GM18505 (cell line): ENCODE measurements at regions not wholly inside any gene's neighbourhood (a gene's known extent, or its start where the extent isn't known, plus 50 kb on each side); places are given as distances from the start of the nearest gene placed in this dataset.

Experiments
- ATAC-seq: cut with Tn5 transposase; IDR thresholded peaks from one replicate; pipeline ENCODE4 v1.9.1; 2021; ENCODE audit not compliant: unreplicated experiment
- POLR2A ChIP-seq: IDR thresholded peaks from 4 replicates; pipeline ENCODE4 v1.6.1; 2011; ENCODE audit warnings: borderline replicate concordance; ENCODE audit not compliant: insufficient read depth, insufficient read length; ENCODE audit errors: extremely low read depth

DNA sequence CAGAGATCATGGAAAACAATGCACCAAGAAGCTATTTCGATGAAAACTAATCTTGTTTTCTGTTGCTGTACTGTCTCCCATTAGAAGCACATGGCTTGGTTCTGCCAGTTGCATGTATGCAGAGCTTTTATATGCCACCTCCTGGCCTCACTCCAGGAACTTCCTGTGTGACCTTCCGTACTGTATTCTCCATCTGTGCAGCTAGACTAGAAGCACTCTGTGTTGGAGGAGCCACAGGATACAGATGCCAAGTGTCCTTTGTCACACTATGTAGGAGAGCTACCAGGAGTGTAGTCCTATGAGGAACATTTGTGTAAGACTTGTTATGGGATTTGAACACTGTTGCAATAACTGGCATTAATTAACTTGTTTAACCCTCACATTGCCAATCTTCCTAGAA, 503.5 kb upstream of the TPK1 start:
- TF ChIP-seq POLR2A = no peak
- no peak for ATAC-seq

DNA sequence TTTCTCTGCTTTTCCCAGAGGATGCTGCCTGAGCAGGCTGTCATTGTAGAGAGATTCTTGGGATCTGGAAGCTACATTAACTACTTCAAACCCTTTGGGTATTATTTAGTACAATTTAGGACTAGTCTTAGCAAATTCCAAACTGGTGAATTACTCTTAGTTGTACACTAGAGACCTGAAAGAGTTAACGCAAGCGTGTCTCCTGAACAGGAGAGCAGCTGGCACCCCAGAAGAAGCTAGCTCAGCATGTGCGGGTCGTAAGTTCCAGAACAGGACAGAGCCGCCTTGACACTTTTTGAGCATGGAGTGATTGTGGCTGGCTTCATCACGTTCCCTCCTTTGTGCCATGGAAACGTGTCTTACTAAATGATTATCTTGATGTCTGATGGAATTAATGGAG, 495.7 kb upstream of the TPK1 start:
- ATAC-seq = no peak
- TF ChIP-seq POLR2A = no peak

DNA sequence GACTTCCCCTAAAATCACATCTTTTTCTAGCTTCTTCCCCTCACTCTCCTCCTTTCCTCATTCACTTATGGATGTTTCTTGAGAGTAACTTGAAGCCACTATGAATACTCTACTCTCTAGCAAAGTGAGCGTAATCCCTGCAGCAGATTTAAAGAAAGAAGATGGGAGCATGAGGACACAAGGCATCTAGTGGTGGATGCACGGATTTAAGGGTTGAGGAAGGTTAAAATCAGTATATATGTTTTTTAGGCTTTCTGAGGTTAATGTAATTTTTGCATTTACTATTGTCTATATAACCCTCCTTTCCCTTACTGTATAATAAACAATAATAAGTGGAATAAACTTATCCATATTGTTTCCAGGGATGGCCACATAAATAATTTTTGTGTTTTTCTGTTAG, 495.2 kb upstream of the TPK1 start:
- TF ChIP-seq POLR2A = no peak
- ATAC-seq = no peak

GRCh38 chr7:145327646-145328045, 491.8 kb upstream of the TPK1 start:
- no peak for TF ChIP-seq POLR2A
- no peak for ATAC-seq

DNA sequence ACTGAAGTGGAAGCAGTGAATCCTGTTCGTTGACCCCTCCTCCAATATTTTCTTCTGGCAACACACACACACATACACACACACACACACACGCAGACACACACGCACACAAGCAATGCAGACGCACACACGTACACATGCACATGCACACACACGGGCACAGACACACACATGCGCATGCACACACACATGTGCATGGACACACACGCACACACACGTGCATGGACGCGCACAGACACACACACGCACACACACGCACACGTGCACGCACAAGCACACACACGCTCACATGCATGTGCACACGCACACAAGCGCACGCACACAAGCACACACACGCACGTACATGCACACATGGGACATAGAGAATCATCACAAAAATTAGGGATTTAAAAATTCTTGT, 488.2 kb upstream of the TPK1 start:
- TF ChIP-seq POLR2A = no peak
- no peak for ATAC-seq

- no peak for TF ChIP-seq POLR2A
- no peak for ATAC-seq
These were observed 477.7 kb upstream of the TPK1 start for GRCh38 chr7:145313551-145313950.

- ATAC-seq = no peak
- TF ChIP-seq POLR2A = no peak
These were observed 457.9 kb upstream of the TPK1 start for GRCh38 chr7:145293754-145294153.

GRCh38 chr7:145293228-145293701, 457.4 kb upstream of the TPK1 start:
- no peak for ATAC-seq
- no peak for TF ChIP-seq POLR2A

DNA sequence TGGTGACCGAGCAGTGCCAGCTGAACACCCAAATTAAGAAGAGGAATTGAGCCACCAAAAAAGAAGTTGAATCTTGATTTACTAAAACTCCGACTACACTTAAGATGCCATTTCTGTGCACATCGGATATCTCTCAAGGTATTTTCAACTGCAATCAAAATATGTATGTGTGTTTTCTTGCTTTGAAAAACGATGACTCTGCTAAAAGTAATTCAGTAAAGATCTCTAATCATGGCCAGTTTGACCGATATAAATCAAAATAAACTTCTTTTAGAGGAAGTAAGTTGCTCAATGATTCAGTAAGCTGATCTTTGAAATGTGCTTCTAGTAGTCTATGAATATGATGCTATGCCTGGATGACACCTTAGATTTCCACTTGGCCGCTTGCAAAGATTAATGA, 453.5 kb upstream of the TPK1 start:
- TF ChIP-seq POLR2A = no peak
- no peak for ATAC-seq

DNA sequence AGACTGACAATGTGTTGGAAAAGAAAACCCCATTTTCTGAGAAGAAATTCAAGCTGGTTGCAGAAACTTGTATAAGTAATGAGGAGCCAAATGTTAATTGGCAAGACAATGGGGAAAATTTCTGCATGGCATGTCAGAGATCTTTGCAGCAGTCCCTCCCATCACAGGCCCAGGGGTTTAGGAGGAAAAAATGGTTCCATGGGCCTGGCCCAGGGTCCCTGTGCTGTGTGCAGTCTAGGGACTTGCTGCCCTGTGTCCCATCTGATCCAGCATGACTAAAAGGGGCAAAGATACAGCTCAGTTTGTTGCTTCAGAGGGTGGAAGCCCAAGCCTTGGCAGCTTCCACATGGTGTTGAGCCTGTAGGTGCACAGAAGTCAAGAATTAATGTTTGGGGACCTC, 440.3 kb upstream of the TPK1 start:
- no peak for TF ChIP-seq POLR2A
- no peak for ATAC-seq

- no peak for ATAC-seq
- TF ChIP-seq POLR2A = no peak
These were observed 433.7 kb upstream of the TPK1 start for GRCh38 chr7:145269418-145270161.

- ATAC-seq = no peak
- no peak for TF ChIP-seq POLR2A
These were observed 429.3 kb upstream of the TPK1 start for GRCh38 chr7:145265180-145265579.

GRCh38 chr7:145263886-145264285, 428.0 kb upstream of the TPK1 start:
- TF ChIP-seq POLR2A = no peak
- ATAC-seq = no peak

GRCh38 chr7:145252031-145252430, 416.2 kb upstream of the TPK1 start:
- no peak for ATAC-seq
- TF ChIP-seq POLR2A = no peak

GRCh38 chr7:145224775-145225174, 388.9 kb upstream of the TPK1 start:
- ATAC-seq = no peak
- TF ChIP-seq POLR2A = no peak

DNA sequence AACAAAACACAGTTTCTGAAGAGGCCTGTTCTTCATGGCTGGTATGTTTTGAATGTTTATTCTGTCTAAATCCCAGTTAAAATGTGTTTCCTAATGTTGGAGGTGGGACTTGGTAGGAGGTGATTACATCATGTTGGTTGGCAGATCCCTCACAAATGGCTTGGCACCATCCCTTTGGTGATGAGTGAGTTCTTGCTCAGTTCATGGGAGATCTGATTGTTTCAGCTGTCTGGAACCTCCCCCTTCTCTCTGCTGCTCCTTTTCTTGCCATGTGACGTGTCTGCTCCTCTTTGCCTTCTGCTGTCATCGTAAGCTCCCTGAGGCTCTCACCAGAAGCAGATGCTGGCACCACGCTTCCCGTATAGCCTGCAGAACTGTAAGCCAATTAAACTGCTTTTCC, 383.6 kb upstream of the TPK1 start:
- no peak for TF ChIP-seq POLR2A
- no peak for ATAC-seq

GRCh38 chr7:145216866-145217265, 381.0 kb upstream of the TPK1 start:
- no peak for ATAC-seq
- TF ChIP-seq POLR2A = no peak
